Central memory CD4-positive, alpha-beta T cell (primary cell): ENCODE measurements at regions not wholly inside any gene's neighbourhood (a gene's known extent, or its start where the extent isn't known, plus 50 kb on each side); places are given as distances from the start of the nearest gene placed in this dataset.

ENCODE experiments used
- DNase-seq: peaks from one replicate; pipeline ENCODE4 v3.0.0; 2022

- no peak for DNase-seq
These were observed 98.2 kb upstream of the SLC22A11 start for GRCh38 chr11:64457416-64458010.

- no peak for DNase-seq
These were observed 96.7 kb upstream of the SLC22A11 start for GRCh38 chr11:64458997-64459396.

DNA sequence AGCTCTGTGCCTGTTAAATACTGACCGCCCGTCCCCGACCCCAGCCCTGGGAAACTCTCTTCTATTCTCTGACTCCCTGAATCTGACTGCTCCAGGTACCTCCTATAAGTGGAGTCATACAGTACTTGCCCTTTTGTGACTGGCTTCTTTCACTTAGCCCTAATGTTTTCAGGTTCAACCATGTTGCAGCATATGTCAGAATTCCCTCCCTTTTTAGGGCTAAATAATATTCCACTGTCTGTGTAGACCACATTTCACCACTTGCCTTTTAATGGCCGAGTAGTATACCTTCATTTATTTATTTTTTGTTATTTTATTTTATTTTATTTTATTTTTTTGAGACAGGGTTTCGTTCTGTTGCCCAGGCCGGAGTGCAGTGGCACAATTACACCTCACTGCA, 96.1 kb upstream of the SLC22A11 start:
- DNase-seq = no peak

- DNase-seq = no peak
These were observed 94.7 kb upstream of the SLC22A11 start for GRCh38 chr11:64461081-64461480.

DNA sequence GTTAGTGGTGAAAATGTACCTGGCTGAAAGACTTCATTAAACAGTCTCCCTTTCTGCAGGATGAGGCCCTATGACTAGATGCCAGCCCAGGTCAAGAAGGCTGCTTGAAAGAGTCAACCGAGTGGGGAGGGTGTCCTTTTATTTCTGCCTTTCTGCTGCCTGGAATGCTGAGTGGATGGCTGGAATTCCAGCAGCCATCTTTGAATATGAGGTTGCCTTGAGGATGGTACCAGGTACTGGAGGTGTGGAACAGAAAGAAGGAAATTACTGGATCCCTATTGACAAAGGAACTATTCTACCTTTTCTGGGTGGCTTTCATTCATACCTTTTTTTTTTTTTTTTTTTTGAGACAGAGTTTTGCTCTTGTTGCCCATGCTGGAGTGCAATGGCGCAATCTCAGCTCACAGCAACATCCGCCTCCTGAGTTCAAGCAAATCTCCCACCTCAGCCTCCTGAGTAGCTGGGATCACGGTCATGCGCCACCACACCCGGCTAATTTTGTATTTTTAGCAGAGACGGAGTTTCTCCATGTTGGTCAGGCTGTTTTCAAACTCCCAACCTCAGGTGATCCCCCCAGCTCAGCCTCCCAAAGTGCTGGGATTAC, 89.5 kb upstream of the SLC22A11 start:
- DNase-seq = no peak

DNA sequence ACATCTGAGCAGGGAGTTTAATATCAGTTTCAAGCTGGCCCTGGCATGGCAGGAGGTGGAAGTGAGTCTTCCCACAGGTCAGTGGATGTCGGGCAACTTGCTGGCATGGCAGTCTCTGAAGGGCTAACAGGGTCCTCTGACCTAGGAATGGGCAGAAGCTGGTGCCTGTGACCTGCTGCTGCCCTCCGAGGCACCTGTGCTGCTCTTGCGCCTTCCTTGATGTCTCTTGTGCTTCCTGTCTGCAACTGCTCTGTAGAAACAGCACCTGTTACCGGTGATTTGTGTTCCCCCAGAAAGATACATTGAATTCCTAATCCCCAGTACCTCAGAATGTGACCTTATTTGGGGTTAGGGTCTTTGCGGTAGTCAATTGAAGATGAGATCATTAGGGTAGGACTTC, 86.5 kb upstream of the SLC22A11 start:
- no peak for DNase-seq

- no peak for DNase-seq
These were observed 82.9 kb upstream of the SLC22A11 start for GRCh38 chr11:64472593-64473455.

DNA sequence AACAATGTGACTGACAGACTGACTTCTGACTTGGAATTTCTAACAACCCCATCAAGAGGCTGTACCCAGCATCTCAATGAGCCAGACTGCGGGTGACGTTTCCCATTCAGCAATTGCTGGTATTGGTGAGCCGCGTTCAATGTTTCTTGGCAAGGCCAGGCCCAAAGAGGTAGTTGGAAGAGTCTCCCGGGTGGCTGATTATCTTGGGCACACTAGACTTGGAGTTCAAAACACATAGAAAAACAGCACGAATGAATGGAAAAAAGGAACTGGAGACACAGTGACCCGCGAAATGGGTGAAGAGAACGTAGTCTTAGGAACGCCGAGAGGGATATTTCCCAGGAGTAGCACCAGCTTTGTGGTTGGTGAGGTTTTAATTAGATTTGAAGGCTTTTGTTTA, 81.1 kb upstream of the SLC22A11 start:
- DNase-seq = no peak

DNA sequence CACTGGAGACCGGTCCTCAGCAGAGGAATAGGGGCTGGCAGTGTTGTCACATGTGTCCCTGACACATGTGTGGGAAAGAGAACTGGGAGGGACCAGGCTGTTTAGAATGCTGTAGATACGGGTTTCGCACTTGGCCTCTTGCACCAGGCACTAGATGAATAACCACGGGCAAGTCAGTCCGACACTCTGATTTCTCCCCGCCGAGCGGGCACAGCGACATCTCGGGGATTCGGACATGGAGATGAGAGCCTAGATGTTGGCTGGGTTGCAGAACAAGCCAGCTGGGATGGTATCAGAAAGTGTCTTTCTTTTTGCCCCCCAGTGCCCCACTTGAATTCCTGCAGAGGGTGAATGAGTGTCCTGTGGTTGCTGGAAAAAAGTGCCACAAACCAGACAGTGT, 80.6 kb upstream of the SLC22A11 start:
- DNase-seq = no peak

DNA sequence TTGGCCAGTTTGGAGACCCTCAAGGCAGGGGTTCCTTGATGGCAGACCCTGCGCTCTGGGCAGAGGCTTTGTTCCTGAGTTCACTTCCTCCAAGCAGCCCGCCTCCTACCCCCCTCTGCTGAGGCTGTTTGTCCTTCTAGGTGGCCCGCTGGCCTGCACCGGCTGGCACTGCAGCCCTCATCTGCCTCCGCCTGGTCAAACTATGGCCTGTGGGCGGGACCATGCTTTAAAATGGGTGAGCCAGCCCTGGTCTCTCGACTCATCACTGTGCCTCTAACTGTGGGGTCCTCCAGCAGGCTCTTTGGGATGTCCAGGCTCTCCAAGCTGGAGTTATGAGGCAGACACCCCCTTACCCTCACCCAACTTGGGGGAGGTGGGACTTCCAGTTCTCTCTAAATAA, 78.9 kb upstream of the SLC22A11 start:
- no peak for DNase-seq

DNA sequence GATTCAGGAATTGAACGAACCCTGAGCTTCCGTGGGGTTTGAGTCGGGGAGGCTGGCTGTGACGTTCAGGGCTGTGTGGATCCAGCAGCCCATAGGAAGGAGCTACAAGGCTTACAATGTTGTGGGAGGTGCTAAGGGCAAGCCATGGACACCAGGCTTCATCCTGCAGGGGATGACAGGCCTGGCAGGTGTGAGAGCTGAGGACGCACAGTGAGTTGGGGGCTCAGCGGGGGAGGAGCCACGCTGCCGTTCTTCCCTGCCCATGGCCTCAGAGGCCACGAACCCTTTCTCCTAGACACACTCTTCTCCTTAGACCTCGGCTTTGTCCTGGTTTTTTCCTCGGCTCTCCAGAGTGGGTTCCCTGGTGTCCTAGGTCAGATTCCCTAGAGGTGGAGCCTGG, 78.1 kb upstream of the SLC22A11 start:
- DNase-seq = no peak

GRCh38 chr11:64482588-64482987, 73.2 kb upstream of the SLC22A11 start:
- no peak for DNase-seq

DNA sequence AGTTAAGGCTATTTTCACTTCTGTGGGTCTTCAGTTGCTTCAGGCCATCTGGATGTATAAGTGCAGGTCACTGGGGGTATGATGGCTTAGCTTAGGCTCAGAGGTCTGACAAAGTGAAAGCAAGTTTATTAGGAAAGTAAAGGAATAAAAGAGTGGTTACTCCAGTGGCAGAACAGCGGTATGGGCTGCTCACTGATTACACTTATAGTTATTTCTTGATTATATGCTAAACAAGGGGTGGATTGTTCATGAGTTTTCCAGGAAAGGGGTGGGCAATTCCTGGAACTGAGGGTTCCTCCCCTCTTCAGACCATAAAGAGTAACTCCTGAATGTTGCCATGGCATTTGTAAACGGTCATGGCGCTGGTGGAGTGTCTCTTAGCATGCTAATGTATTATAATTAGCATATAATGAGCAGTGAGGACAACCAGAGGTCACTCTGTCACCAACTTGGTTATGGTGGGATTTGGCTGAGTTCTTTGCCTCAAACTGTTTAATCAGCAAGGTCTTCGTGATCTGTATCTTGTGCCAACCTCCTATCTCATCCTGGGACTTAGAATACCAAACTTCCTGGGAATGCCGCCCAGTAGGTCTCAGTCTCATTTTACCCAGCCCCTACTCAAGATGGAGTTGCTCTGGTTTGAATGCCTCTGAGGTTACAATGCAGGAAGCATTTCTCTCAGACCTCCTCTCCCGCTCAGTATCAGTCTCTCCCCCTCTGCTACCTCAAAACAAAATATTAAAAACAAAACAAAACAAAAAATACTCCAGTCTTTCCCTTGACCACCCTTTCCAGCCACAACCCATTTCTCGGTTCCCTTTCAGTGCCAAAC, 71.3 kb upstream of the SLC22A11 start:
- DNase-seq = no peak

DNA sequence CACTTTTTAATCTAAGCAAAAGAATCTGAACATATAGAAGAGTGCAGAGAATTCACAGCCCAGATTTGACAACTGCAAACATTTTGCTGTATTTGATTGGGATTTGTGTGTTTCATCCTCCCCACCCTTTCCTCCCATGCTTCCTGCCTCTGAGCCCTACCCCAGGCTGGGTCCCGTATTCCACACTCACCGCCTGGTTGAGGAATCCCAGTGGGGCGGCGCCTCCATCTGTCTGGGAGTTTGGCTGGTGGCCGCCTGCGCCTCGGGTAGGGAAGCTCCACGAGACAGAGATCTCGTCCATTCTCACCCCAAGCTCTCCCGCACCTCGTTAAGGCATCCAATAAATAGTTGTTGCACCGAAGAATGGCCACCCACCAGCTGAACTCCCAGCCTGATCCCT, 70.7 kb upstream of the SLC22A11 start:
- no peak for DNase-seq

GRCh38 chr11:64489831-64490441, 65.8 kb upstream of the SLC22A11 start:
- peak; percentile 7 for DNase-seq

DNA sequence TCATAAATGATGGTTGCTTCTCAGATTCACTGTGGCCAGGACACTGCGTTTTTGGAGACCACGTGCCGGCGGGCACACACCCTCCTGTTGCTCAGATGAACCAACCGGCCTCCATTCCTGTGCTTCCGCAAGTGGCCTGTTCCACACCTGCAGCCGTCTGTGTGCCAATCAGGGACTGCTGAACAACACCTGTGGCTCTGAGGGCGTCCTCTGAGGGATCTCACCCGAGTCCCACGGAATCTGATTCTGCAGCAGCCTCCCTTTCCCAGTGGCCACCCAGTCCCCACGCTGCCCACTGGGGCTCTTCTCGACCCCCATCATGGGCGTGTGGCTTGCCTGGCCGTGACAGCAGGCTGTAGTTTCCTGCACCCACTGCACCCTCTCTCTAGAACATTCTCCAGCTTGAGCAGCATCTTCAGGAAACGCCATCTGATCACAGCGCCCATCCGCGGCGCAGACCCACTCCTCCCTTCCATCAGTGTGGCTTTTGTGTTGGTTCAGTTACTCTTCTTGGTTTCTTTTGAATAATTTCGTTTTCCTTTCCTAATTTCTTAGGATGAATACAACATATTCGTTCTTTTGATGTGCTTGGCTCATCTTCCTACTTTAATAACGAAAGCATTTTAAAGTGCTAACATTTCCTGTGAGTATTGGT, 65.1 kb upstream of the SLC22A11 start:
- peak; percentile 4 for DNase-seq

- DNase-seq = no peak
These were observed 63.2 kb upstream of the SLC22A11 start for GRCh38 chr11:64492561-64492960.

GRCh38 chr11:64498136-64498535, 57.6 kb upstream of the SLC22A11 start:
- DNase-seq = no peak

GRCh38 chr11:64499261-64500004, 56.3 kb upstream of the SLC22A11 start:
- DNase-seq = no peak

DNA sequence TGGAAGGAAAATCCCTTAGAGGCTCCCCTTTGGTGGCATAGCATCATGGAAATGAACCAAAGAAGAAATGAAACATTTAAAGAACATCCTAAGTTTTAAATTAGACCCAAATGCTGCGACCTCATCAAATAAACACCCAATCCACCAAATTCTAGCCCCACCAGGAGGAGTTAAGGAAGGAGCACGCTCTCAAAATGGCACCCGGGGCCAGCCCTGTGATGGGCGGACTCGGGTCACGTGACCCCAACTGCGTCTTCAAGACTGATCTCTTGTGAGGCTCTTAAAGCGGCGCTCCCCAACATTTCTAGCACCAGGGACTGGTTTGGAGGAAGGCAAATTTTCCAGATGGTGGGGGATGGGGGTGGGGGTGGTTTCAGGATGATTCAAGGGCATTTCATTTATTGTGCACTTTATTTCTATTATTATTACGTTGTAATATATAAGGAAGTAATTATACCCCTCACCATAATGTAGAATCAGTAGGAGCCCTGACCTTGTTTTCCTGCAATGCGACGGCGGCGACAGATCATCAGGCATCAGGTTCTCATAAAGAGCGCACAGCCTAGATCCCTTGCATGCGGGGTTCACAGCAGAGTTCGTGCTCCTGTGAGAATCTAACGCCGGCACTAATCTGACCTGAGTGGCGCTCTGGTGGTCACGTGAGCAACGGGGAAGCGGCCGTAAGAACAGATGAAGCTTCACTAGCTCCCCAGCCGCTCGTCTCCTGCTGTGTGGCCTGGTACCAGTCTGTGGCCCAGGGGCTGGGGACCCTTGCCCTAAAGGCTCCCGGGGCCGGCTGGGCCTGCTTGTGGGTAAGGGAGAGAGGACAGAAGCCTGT, 55.3 kb upstream of the SLC22A11 start:
- no peak for DNase-seq
